ENCODE measurements at regions not wholly inside any gene's neighbourhood (a gene's known extent, or its start where the extent isn't known, plus 50 kb on each side); places are given as distances from the start of the nearest gene placed in this dataset.

DNA sequence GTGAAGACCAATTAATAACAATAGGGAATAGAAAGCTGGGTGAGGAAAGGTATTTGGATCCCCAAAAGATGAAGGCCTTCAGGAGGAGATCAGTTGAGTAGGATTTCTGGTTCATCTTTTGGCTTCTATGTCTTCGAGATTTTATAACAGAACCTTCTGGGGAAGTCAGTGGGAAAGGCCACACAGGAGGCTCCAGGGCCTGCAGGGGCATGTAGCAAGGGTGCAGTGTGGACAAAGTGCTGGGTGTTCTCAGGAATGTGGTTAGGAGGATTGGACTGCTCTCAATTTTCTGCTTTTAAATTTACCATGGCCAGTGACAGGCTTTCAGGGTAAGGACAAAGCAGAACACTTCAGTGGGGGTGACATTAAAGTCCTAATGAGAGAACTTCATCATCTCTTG is 378.0 kb downstream of the CCSER2 start:
- Mint-ChIP-seq H3K4me3 (no peak overlapping the region), H3K27me3 (ENCODE audit: low read depth) (no peaks in the 10 kb centered on the region), H3K9me3 (no peaks in the 10 kb centered on the region), H3K4me1 (peaks cover 8% of the 10 kb centered on the region), H3K36me3 (no peaks in the 10 kb centered on the region), H3K27ac (no peak overlapping the region)
- ChIA-PET POLR2A (no interaction called here), CTCF (no interaction called here)
- DNase-seq (ENCODE audit: low spot score) (no peak), ATAC-seq (no peak)
- TF ChIP-seq NR2C2 (CRISPR knock-in tag; IDR thresholded peaks at IDR 0.05) = no peak
- TF ChIP-seq MYBL2 (CRISPR knock-in tag; IDR thresholded peaks at IDR 0.05) = no peak
- no peak for TF ChIP-seq ATF2 (CRISPR knock-in tag; IDR thresholded peaks at IDR 0.05; ENCODE audit: borderline replicate concordance, low read depth)
- TF ChIP-seq SMAD3 (CRISPR knock-in tag; IDR thresholded peaks at IDR 0.05; ENCODE audit: borderline replicate concordance) = no peak
- no peak for TF ChIP-seq NFE2L1 (CRISPR knock-in tag; IDR thresholded peaks at IDR 0.05)
- no peak for TF ChIP-seq ZNF281 (CRISPR knock-in tag; IDR thresholded peaks at IDR 0.05)
- no peak for TF ChIP-seq ATF1 (CRISPR knock-in tag; IDR thresholded peaks at IDR 0.05)
- TF ChIP-seq ZNF121 (CRISPR knock-in tag; IDR thresholded peaks at IDR 0.05) = no peak
- no peak for TF ChIP-seq GABPB1 (CRISPR knock-in tag; IDR thresholded peaks at IDR 0.05)
- TF ChIP-seq NR1H2 (CRISPR knock-in tag; IDR thresholded peaks at IDR 0.05) = no peak

GRCh38 chr10:84706875-84707274 is 378.5 kb downstream of the CCSER2 start:
- CTCF ChIA-PET = no interaction called here
- Mint-ChIP-seq H3K27ac (no peak overlapping the region), H3K4me1 (peaks cover 8% of the 10 kb centered on the region), H3K9me3 (no peaks in the 10 kb centered on the region), H3K36me3 (no peaks in the 10 kb centered on the region), H3K27me3 (ENCODE audit: low read depth) (no peaks in the 10 kb centered on the region), H3K4me3 (no peak overlapping the region)
- TF ChIP-seq, protein P1, sequence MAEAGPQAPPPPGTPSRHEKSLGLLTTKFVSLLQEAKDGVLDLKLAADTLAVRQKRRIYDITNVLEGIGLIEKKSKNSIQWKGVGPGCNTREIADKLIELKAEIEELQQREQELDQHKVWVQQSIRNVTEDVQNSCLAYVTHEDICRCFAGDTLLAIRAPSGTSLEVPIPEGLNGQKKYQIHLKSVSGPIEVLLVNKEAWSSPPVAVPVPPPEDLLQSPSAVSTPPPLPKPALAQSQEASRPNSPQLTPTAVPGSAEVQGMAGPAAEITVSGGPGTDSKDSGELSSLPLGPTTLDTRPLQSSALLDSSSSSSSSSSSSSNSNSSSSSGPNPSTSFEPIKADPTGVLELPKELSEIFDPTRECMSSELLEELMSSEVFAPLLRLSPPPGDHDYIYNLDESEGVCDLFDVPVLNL (CRISPR knock-in tag; IDR thresholded peaks at IDR 0.05; ENCODE audit: borderline replicate concordance, low read depth) = no peak
- no peak for TF ChIP-seq AR (CRISPR knock-in tag; IDR thresholded peaks at IDR 0.05)
- TF ChIP-seq, protein P2, sequence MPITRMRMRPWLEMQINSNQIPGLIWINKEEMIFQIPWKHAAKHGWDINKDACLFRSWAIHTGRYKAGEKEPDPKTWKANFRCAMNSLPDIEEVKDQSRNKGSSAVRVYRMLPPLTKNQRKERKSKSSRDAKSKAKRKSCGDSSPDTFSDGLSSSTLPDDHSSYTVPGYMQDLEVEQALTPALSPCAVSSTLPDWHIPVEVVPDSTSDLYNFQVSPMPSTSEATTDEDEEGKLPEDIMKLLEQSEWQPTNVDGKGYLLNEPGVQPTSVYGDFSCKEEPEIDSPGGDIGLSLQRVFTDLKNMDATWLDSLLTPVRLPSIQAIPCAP (CRISPR knock-in tag; IDR thresholded peaks at IDR 0.05) = no peak
- TF ChIP-seq OVOL2 (CRISPR knock-in tag; IDR thresholded peaks at IDR 0.05; ENCODE audit: borderline replicate concordance) = no peak
- no peak for TF ChIP-seq ZNF423 (CRISPR knock-in tag; IDR thresholded peaks at IDR 0.05)
- TF ChIP-seq, protein P3, sequence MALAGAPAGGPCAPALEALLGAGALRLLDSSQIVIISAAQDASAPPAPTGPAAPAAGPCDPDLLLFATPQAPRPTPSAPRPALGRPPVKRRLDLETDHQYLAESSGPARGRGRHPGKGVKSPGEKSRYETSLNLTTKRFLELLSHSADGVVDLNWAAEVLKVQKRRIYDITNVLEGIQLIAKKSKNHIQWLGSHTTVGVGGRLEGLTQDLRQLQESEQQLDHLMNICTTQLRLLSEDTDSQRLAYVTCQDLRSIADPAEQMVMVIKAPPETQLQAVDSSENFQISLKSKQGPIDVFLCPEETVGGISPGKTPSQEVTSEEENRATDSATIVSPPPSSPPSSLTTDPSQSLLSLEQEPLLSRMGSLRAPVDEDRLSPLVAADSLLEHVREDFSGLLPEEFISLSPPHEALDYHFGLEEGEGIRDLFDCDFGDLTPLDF (CRISPR knock-in tag; IDR thresholded peaks at IDR 0.05) = no peak
- TF ChIP-seq, protein P4, sequence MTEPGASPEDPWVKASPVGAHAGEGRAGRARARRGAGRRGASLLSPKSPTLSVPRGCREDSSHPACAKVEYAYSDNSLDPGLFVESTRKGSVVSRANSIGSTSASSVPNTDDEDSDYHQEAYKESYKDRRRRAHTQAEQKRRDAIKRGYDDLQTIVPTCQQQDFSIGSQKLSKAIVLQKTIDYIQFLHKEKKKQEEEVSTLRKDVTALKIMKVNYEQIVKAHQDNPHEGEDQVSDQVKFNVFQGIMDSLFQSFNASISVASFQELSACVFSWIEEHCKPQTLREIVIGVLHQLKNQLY (CRISPR knock-in tag; IDR thresholded peaks at IDR 0.05) = no peak
- TF ChIP-seq MXD4 (CRISPR knock-in tag; IDR thresholded peaks at IDR 0.05; ENCODE audit: borderline replicate concordance) = no peak
- no peak for TF ChIP-seq SMAD4 (CRISPR knock-in tag; IDR thresholded peaks at IDR 0.05)
- TF ChIP-seq USF2 (CRISPR knock-in tag; IDR thresholded peaks at IDR 0.05) = no peak
- no peak for TF ChIP-seq SP1 (CRISPR knock-in tag; conservative IDR thresholded peaks at IDR 0.05)
- no peak for TF ChIP-seq ATF1 (CRISPR knock-in tag; IDR thresholded peaks at IDR 0.05)
- TF ChIP-seq PREB (CRISPR knock-in tag; IDR thresholded peaks at IDR 0.05; ENCODE audit: borderline replicate concordance) = no peak
- ATAC-seq = no peak
- POLR2A ChIA-PET = no interaction called here
- DNase-seq (ENCODE audit: low spot score) = no peak

Data from WTC11 (cell line).